GM19328 (cell line): ENCODE measurements at regions not wholly inside any gene's neighbourhood (a gene's known extent, or its start where the extent isn't known, plus 50 kb on each side); places are given as distances from the start of the nearest gene placed in this dataset.
"Not testable (repeated sequence)": the region's sequence is repeated elsewhere in the genome, so short reads cannot be mapped to it uniquely, and the experiment has no call there.

Experiments
- ATAC-seq: cut with Tn5 transposase; IDR thresholded peaks from one replicate; pipeline ENCODE4 v1.9.1; 2021; ENCODE audit warnings: mild to moderate bottlenecking, moderate library complexity; ENCODE audit not compliant: unreplicated experiment

- ATAC-seq: no peak
Measured at GRCh38 chr3:132084982-132085381, 50.2 kb upstream of the CPNE4 start.

- ATAC-seq: no peak
Measured at GRCh38 chr3:132087356-132087755, 52.5 kb upstream of the CPNE4 start.

- no peak for ATAC-seq
Measured at GRCh38 chr3:132088291-132088690, 53.5 kb upstream of the CPNE4 start.

- ATAC-seq: no peak
Measured at GRCh38 chr3:132090921-132091320, 56.1 kb upstream of the CPNE4 start.

- ATAC-seq: no peak
Measured at GRCh38 chr3:132116601-132117000, 81.8 kb upstream of the CPNE4 start.

GRCh38 chr3:132117642-132118041 is 82.8 kb upstream of the CPNE4 start:
- no peak for ATAC-seq

- ATAC-seq: no peak
Measured at GRCh38 chr3:132119531-132119930, 84.7 kb upstream of the CPNE4 start.

GRCh38 chr3:132124096-132124495 is 89.3 kb upstream of the CPNE4 start:
- ATAC-seq: no peak

- no peak for ATAC-seq
Measured at GRCh38 chr3:132124651-132125284, 90.0 kb upstream of the CPNE4 start.

- no peak for ATAC-seq
Measured at GRCh38 chr3:132134611-132135010, 99.8 kb upstream of the CPNE4 start.

GRCh38 chr3:132135628-132136333 is 101.0 kb upstream of the CPNE4 start:
- ATAC-seq: no peak

- ATAC-seq: no peak
Measured at GRCh38 chr3:132136334-132136716, 101.5 kb upstream of the CPNE4 start.

GRCh38 chr3:132136902-132137301 is 102.1 kb upstream of the CPNE4 start:
- not testable (repeated sequence) for ATAC-seq

GRCh38 chr3:132145833-132146232 is 111.0 kb upstream of the CPNE4 start:
- no peak for ATAC-seq

GRCh38 chr3:132154619-132155018 is 119.8 kb upstream of the CPNE4 start:
- no peak for ATAC-seq

GRCh38 chr3:132159145-132159544 is 124.3 kb upstream of the CPNE4 start:
- no peak for ATAC-seq

- ATAC-seq: no peak
Measured at GRCh38 chr3:132160198-132160597, 125.4 kb upstream of the CPNE4 start.

GRCh38 chr3:132161608-132162007 is 126.8 kb upstream of the CPNE4 start:
- no peak for ATAC-seq

- ATAC-seq: no peak
Measured at GRCh38 chr3:132164469-132165092, 129.8 kb upstream of the CPNE4 start.

GRCh38 chr3:132167870-132168269 is 133.1 kb upstream of the CPNE4 start:
- ATAC-seq: no peak

GRCh38 chr3:132174500-132174899 is 139.7 kb upstream of the CPNE4 start:
- no peak for ATAC-seq

- ATAC-seq: peak; percentile 55
Measured at GRCh38 chr3:132180337-132180791, 136.8 kb upstream of the ACP3 start.
